HG03521 (cell line): ENCODE measurements at regions not wholly inside any gene's neighbourhood (a gene's known extent, or its start where the extent isn't known, plus 50 kb on each side); places are given as distances from the start of the nearest gene placed in this dataset.

ENCODE experiments used
- ATAC-seq: cut with Tn5 transposase; IDR thresholded peaks from one replicate; pipeline ENCODE4 v1.9.1; 2021; ENCODE audit warnings: mild to moderate bottlenecking, moderate library complexity; ENCODE audit not compliant: unreplicated experiment

DNA sequence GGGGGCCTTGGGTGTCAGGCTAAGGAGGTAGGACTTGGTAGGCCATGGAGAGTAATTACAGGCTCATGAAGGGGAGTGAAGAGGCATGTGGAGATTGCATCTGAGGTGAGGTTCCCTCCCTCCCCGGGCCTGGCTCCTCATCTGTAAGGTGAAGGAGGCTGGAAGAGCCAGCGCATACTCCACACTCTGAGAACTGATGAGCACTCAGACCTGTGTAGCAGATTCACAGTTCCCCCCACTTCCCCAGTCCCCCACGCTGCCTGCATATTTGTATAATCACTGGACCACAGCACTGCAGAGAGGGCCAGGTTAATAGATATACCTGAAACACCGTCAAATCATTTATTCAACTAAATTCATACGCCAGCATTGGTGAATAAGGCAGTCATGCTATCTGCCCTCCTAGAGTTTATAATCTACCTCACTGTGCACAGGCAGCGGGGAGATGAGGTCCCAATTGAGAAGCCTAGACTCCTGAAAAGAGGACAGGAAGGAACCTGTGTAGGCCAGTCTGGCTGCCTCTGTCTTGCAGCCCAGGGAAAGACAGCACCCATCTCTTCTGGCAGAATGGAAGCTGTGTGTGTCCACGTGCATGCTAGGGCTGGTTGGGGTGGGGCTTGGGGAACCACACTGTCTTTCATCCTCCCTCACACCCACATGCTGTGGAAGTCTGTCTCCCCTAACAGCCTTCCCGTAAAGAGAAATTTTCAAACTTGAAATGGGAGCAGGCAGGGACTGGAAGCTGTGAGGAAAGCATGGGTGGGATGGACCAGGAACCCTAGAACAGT is 110.6 kb upstream of the ATP1A1 start:
- no peak for ATAC-seq

DNA sequence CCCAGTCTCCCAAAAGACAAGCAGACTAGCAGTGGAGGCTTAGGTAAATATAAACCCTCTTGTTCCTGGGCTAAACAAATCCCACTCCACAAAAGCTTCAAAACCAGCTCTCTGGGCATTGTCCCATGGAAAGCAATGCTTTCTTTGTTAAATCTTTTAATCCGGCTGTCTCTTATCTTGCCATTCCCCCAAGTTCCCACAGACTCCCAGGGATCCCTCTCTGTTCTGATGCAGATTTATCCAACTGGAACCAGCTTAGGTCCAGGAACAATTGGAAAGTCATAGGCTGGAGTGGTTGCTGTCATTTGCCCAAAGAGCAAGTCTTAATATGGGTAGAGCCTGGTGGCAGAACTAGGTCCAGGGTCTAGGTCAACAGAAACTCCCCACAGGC is 110.1 kb upstream of the ATP1A1 start:
- no peak for ATAC-seq

DNA sequence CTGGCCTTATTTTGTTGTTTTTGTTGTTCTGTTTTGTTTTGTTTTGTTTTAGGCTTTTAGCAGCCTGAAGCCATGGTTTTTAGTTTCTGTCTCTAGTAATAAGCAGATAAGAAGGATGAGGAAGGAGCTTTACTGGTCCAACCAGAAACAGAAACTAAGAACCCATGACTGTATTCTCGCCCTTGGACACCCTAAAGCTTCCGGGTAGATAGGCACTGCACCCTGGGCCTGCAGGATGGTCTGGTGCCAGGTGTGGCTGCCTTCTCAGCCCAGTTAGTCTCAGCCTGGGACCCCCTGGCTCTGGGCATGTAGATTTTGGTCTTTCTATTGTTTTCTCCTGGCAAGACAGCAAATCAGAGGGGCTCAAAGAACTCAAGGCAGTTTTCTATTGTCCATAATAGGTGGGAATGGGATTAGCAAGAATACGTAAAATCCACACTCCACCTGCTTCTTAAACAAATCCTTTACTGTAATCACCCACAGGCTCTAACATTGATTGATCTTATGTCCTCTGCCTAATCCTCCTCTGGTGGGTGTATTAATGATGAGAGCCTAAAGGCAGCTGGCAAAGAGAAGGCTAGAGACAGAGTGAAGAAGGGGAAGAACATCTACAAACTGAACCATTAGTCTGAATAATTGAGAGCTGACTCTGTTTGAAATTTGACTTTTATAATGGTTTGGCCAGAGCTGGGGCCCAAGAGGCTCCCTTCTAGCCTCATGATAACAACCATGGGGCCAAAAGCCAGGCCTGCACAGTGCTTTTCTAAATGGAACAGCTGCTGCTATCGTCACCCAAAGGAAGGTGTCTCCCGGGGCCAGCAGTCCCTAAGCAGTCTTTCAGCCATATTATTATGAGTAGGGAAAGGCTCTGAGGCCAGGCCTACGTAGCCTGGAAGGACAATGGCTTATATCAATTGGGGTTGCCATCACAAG is 106.8 kb upstream of the ATP1A1 start:
- ATAC-seq = no peak

DNA sequence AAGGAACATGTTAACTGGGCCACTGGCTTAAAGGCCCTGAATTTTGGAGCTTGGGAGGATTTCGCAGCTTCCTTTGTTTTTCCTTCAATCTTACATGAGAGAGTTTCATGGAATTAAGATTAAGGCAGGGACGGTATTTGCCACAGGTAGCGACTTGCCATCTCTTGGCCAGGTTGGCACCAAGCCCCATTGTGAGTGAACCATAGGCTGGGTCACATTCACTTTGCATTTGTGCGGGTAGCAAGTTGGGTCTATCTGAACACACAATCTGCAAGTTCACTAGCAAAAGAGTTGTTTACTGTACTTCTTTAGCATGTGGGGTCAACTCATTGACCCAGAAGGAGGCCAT is 106.2 kb upstream of the ATP1A1 start:
- ATAC-seq = no peak

DNA sequence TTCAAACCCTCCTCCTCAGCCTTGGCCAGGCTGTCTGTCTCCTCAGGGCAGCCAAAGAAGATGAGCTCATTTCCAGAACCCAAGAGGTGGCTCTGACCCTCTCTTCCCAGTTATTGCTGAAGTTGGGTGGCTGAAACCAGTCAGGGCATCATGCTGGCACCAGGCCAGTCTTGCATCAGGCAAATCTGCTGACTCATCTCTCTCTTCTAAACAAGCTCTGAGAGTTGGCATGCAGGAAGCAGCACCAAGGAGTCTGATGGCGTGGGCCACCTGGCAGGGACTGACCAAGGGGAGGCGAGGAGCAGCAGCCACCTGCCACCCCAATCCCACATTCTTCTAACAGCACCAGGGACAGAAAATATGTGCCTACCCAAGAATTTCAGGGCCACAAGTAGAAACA is 104.8 kb upstream of the ATP1A1 start:
- no peak for ATAC-seq

DNA sequence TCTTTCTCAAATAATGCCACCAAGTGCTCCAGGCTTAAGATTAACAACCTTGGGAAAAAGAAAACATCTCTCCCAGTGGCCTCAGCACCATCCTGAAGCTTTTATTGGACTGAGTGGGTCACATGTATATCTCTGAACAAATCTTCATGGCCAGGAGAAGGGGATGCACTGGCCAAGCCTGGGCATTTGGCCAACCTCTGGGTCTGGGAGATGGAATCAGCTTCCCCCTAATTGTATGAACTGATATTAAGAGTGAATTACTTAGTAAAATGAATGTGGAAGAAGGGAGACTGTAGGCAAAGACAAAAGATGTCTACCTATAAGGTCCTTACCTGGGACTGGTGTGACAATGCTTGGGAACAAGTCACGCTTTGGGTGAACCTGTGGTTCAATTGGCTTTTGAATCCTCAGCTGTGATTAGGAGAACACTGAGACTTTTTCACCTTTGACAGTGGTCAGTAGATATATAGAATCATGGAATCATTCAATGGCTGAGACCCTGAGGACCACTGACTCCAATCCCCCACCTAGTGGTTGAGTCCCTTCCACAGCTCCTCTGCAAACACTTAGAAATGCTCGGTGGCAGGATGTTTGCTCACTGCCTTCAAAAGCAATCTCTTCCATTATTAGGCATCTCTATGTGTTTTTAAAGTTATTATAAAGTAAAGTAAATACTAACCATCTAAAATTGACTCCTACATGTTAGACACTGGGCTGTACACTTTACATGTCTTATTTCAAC is 102.6 kb upstream of the ATP1A1 start:
- no peak for ATAC-seq

DNA sequence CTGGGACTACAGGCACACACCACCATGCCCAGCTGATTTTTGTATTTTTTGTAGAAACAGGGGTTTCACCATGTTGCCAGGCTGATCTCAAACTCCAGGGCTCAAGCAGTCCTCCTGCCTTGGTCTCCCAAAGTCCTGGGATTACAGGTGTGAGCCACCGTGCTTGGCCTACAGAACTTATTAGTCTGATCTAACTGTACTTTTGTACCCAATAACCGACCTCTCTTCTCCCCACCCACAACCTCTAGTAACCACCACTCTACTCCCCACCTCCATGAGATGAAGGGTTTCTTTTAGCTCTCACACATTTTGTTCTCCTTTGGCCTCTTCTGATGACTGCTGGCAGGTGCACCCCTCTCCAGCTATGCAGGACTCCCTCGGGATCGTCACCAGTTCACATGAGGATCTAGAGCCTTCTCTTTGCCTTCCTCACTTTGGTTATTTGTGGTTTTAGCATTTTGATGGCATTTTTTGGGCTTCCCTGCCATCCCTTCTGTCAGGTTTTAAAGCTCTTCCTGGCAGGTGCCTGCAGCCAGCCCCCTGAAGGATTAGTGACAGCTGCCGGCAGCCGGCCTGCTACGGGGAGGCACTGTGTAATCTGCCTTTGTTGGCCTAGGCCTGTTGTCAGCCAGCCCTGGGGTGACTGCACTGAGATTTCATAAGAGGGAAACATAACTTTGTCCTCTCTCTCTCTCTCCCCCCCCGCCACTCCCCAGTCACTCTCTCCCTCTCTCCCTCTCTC is 99.8 kb upstream of the ATP1A1 start:
- no peak for ATAC-seq

DNA sequence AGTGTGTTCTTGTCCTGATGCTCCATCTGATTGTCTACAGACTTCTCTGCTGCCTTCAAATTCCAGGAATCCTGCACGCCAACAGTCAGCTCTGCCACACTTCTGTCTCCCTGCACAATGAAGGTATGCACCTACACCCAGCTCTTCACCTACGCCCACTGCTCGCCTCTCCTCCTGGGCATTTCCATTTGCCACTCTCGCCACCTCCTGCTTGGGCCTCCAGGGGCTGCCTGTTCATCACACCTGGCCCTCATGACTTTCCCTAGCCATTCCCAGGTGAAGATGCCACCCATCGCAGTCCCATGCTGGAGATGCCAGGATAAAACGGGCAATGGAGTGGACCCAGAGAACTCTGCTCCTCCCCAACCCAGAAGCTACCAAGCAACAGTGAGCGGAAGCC is 96.5 kb upstream of the ATP1A1 start:
- no peak for ATAC-seq

DNA sequence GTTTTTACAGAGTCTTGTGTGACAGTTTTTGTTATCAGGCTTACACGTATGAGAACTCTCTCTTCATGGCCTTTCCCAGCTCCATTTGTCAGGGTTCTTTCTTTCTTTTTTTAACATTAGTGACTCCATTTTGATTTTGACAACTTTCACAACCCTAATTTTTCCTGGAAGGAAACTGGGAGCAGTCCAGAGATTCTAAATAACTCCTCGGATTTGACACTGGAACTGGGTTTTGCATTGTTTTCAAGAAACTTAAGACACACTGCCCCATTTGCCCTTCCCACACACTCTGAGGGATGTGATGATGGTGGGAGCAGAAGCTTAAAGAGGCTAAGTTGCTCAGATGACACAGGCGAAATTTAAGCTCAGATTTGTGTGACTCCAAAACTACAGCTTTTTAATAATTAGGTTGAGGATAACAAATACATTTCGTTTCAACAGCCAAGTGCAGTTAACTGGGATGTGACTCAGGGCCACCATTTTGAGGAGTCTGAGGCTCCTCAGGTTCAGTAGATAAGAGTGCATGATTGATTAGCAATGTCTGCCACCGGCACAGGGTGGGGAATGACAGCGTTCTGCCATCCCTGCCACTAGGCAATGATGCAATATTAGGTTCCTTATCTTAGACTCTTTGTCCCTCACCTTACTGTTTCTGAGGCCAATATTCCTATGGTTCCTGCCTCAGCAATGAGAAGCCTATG is 95.1 kb upstream of the ATP1A1 start:
- no peak for ATAC-seq

DNA sequence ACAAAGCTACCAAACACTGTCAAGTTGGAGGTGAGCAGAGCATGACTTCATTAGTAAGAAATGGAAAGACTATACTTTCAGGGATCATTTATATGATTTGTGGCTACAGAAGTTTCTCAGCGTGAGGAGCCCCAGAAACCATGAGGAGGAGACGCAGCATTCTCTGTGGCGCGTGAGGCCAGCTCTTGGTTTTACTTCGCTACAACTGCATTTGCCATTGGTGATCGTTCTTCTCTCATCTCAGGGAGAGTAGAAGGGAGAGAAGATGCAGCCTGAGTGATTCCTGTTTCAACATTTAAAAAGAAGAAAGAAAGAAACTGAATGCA is 94.5 kb upstream of the ATP1A1 start:
- ATAC-seq = no peak

DNA sequence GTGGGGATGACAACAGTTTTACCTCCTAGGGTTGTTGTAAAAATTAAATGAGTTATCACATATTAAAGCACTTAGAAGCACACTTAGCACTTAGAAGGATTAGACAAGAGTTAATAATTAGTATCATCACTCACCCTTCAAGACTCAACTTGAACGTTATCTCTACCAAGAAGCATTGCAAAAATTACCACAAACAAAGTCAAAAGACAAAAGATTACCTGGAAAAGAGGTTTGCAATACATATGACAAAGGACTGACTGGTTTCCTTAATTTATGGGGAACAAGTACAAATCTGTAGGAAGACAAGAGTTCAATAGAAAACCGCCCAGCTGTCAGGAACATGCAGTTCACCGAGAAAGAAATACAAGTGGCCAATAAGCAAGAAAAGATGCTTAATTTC is 93.3 kb upstream of the ATP1A1 start:
- ATAC-seq = no peak

DNA sequence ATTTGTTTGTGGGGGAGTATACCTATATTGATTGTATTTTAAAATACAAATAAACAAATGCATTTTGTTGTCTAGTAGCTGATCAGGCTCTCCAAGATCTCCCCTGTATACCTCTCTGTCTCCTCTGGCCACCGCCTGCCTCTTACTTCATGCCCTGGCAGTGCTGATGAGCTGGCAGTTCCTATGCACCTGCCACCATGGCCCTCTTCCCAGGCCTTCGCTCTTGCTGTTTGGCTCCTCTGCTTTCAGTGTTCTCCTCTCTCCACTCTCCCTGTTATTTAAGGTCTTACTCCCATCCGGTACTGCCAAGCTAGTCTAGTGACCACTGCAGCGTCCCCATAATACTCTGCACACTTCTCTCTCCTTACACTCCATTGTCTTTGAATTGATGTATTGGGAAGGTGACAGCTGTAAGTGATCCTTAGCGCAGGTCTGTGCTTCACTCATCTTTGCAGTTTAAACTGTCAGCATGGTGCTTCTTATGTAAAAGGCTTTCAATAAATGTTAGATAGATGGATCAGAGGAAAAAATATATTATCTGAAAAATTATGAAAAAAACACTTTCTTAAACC is 88.1 kb upstream of the ATP1A1 start:
- ATAC-seq = no peak

DNA sequence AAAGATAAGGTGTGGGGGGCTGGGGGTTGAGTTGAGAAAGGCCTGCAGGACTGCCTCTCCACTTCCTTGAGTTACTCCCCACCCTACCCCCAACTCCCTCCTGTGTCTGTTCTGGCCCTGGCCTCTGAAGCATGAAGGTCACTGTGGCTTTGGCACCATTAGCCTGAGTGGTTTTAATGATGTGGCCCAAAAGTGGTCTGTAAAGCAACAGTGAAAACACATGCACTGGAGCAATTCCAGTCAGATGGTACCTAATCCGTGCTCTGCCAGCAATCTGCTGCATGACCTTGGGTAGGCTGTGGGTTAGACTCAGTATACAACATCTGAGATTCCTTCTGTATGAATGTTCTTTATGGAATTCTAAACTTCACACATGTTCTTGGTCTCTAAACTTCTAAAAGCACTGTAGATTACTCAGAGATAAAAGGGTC is 86.5 kb upstream of the ATP1A1 start:
- ATAC-seq = no peak

DNA sequence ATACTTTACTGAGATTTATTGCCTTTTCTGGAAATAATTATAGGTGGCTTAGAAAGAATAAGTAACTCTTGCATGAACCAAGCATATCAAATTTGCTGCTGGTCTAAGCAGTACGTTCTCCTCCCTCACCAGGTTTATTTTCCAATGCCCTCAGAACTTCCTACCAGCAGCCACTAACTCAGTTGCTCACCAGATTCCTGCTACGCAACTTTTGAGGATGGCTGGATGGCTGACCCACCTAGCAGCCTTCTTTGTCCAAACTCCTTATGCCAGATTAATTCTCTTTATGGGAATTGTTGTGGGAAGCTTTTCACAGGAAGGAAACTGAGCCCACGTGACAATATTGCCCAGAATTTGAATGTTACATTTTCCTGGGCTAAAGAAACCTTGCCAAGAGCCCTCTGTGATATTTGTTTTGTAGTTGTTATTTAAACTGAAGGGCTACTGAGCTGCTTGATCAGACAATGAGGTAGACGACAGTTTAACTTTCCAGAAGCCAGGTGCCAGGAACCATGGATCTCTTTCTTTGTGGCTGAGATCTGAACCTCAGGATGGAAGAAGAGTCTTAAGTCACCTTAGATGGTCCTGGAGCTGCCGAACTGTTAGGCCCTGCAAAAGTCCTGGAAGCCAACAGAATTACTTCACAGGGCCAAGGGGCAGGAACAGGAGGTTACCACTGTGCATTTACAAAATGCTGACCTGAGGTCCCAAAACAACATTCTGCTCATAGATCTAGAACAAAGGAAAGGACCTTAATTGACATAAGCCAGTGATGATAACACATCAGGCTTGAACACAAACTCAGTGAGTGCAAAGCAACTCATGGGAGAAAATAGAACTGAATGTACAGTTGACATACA is 85.5 kb upstream of the ATP1A1 start:
- no peak for ATAC-seq

DNA sequence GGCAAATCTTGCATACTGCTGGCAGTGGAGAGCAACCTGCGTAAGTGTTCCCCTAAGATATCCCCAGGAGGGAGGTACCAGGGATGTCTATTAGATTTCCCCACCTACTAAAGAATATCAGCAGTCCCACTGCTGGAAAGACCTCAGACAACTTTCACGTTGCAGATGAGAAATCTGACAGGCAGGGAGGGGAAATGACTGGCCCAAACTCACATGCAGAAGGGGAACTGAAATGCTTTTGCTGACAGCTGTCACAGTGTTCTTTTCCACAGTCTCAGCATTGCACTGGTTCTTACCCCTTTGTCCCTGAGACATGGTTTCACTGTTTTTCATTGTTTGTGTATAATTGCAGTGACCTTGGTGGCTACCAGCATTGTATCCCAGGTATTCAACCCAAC is 84.8 kb upstream of the ATP1A1 start:
- ATAC-seq = peak; percentile 84

DNA sequence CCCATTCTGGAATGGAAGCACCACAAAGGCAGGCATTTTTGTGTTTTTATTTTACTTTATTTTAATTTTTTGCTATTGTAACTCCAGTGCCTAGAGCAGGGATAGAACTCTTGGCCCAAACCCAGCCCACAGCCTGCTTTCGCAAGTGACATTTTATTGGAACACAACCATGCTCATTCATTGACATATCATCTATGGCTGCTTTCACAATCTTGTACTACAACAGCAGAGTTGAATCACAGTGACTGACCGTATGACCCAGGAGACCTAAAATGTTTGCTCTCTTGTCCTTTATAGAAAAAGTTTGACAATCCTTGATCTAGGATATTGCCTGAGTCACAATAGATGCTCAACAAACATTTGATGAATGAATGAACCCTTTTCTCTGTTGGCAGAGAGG is 83.9 kb upstream of the ATP1A1 start:
- no peak for ATAC-seq

DNA sequence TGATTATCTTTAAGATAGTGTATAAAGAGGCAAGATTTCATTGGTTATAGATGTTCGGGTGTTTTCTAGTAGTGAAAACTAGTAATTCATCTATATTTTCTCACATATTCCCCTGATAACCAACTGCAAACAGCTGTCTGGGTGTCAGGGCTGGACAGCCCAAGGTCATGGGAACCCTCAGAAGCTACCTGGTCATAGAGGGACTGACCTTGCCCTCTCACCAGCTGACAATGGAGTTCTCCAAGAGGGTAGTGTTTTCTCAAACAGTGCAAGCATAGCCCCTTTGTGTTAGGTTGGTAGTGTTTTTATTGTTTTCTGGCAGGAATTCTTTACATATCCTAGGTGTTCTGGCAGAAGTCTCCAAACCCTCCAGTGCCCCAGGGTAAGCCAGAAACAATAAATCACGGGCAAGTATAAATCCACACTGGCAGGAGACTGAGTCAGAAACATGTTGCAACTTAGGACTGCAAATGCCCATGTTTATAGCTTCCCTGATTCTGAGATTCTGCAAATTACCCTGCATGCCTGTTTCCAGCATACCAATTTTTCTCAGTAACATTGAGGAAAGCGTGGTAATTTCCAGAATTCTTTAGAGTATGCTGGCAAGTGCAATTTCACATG is 82.8 kb upstream of the ATP1A1 start:
- ATAC-seq = no peak

DNA sequence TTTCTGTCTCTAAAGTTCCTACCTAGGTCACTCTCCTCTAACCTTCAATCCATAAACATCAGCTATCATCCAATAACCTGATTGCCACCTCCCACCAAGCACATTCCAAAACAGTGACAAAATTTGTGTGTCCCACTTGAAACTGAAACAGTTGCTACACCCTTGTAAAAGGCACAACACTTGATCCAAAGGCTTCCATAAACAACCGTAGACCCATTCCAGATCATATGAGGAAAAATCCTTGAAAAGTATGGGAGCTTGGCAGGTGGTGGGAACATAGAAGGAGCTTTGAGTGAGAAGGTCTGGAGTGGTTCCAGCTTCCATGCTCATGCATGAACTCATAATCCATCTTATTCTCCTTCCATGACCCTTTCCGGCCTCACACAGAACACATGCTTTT is 82.0 kb upstream of the ATP1A1 start:
- ATAC-seq = no peak
